Urinary bladder (tissue), 3 donors: ENCODE measurements at regions not wholly inside any gene's neighbourhood (a gene's known extent, or its start where the extent isn't known, plus 50 kb on each side); places are given as distances from the start of the nearest gene placed in this dataset.
"Not testable (repeated sequence)": the region's sequence is repeated elsewhere in the genome, so short reads cannot be mapped to it uniquely, and the experiment has no call there.

ENCODE experiments used
- DNase-seq: peaks from one replicate; pipeline ENCODE4 v3.0.0-alpha.2; 2015; ENCODE audit errors: extremely low spot score
- H3K27ac ChIP-seq: one replicate; pipeline ENCODE4 v1.5.1; 2013; ENCODE audit warnings: low read depth, mild to moderate bottlenecking, moderate library complexity
- H3K36me3 ChIP-seq: one replicate; pipeline ENCODE4 v1.6.1; 2013; ENCODE audit warnings: mild to moderate bottlenecking, moderate library complexity; ENCODE audit not compliant: insufficient read depth
- H3K4me1 ChIP-seq: one replicate; pipeline ENCODE4 v1.6.1; 2013; ENCODE audit warnings: mild to moderate bottlenecking, moderate library complexity; ENCODE audit not compliant: insufficient read depth
- H3K4me3 ChIP-seq: one replicate; pipeline ENCODE4 v1.5.1; 2013; ENCODE audit warnings: low read depth, low read length
- WGBS: extraction: QIAGEN DNeasy Blood & Tissue Kit; methylation state at CpG from one replicate; pipeline ENCODE4 v1.1.7; 2013; 5-methylcytosine and 5-hydroxymethylcytosine counted together
- donor health status: healthy with polysubstance abuse.
- donor health status: healthy.

DNA sequence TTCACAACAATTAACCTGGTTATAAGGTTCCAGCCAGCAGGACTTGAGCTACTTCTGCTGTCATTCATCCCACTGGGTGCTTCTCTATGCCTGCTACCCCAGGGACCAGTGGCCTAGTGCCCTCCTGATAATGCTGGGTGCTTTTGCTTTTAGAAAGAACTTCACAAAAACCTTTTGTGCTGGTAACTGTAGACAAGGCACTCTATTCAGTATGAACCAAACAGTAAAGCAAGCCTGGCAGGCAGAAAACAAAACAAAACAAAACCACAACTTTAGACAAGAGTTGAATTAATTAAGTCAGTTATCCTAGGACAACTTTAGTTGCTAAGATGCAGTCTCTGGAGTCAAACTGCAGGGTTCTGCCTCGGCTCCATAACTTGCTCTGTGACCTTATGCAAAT is 61.9 kb upstream of the ADGRL2 start:
- no peak overlapping the region for H3K27ac ChIP-seq
- 92% methylated on average over 1 of the region's 1 CpG for WGBS
- H3K36me3 ChIP-seq = no peaks in the 10 kb centered on the region
- no peak overlapping the region for H3K4me3 ChIP-seq
- no peak for DNase-seq
- no peaks in the 10 kb centered on the region for H3K4me1 ChIP-seq

- WGBS = 92% methylated on average over 2 of the region's 2 CpGs
- no peak overlapping the region for H3K4me3 ChIP-seq
- H3K27ac ChIP-seq = no peak overlapping the region
- H3K36me3 ChIP-seq = no peaks in the 10 kb centered on the region
- no peak for DNase-seq
- no peaks in the 10 kb centered on the region for H3K4me1 ChIP-seq
Measured at GRCh38 chr1:81733480-81733879, 67.3 kb upstream of the ADGRL2 start.

DNA sequence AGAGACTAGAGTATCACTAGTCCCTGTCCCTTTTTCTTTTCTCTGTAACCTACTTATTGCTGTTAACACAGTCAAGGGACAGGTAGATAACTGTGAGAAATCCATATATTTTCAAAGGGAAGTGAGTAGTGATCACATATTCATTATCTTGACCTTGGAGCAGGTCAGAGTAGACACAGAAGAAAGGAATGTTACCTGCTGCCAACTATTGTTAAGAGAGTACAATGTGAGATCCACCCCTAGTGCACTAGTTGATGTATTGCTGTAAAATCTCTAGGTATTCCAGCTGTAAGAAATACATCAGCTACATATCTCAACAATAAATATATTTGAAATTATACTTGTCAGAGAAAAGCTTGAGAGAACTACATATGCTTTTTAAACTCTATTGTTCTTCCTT is 68.7 kb upstream of the ADGRL2 start:
- DNase-seq = no peak
- no peak overlapping the region for H3K27ac ChIP-seq
- H3K4me1 ChIP-seq = no peaks in the 10 kb centered on the region
- no peaks in the 10 kb centered on the region for H3K36me3 ChIP-seq
- H3K4me3 ChIP-seq = no peak overlapping the region

DNA sequence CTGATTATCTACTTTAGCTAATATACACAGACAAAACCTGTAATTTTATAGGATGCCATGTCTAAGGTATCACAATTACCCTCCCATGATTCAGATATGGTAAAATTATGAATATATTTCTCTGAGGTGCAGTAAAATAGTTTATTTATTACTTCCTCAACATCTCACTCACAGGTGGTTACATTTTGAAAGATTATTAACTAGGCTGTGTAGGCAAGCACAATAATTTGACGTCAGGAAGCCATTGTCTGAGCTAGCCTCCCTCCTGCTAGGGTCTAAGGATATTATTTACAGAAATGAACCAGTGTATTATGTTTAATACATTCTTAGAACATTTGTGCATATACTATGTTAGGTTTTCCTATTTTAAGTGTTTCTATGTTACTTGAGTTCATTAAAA is 69.9 kb upstream of the ADGRL2 start:
- no peak overlapping the region for H3K27ac ChIP-seq
- H3K4me1 ChIP-seq = no peaks in the 10 kb centered on the region
- no peaks in the 10 kb centered on the region for H3K36me3 ChIP-seq
- no peak for DNase-seq
- WGBS = 87% methylated on average over 1 of the region's 1 CpG
- H3K4me3 ChIP-seq = no peak overlapping the region

- not testable (repeated sequence) for DNase-seq, H3K27ac ChIP-seq, H3K4me1 ChIP-seq, H3K36me3 ChIP-seq, H3K4me3 ChIP-seq
- 88% methylated on average over 7 of the region's 7 CpGs for WGBS
Measured at GRCh38 chr1:81730299-81730698, 70.4 kb upstream of the ADGRL2 start.

GRCh38 chr1:81729818-81730217 is 70.9 kb upstream of the ADGRL2 start:
- no peak for DNase-seq
- H3K4me1 ChIP-seq = no peaks in the 10 kb centered on the region
- H3K4me3 ChIP-seq = no peak overlapping the region
- H3K27ac ChIP-seq = no peak overlapping the region
- WGBS = 91% methylated on average over 2 of the region's 2 CpGs
- H3K36me3 ChIP-seq = no peaks in the 10 kb centered on the region

DNA sequence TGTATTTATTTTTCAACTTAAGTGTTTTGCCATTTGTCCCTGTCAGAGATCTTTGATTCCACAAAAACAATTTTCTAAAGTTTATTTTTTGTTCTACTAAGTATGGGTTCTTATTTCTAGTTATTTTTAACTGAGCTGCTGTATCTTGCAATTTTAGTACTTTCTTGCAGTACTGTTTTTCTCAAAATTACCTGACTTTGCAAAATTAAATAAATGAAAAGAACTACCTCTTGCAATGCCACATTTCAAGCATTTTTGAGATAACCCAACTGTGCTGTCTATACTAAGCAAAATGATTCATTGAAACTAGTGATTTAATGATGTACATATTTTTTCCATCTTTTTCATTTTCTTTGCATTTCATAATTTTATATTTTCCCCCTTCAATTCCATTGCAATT is 71.5 kb upstream of the ADGRL2 start:
- no peak for DNase-seq
- H3K4me3 ChIP-seq = no peak overlapping the region
- no peaks in the 10 kb centered on the region for H3K36me3 ChIP-seq
- H3K27ac ChIP-seq = no peak overlapping the region
- H3K4me1 ChIP-seq = no peaks in the 10 kb centered on the region

DNA sequence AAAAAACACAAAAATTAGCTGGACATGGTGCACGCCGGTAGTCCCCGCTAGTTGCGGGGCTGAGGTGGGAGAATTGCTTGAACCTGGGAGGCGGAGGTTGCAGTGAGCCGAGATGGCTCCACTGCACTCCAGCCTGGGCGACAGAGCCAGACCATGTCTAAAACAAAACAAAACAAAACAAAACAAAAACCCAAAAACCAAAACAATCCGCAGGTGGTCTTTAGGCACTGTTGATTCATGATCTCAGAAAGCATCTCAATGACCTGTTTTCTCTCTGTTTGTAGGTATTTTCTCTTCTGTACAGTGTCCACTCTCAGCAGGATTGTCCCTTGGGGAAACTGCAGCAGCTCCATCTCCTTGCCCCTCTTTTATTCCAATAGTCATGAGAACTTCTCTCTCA is 74.9 kb upstream of the ADGRL2 start:
- H3K4me1 ChIP-seq = no peaks in the 10 kb centered on the region
- WGBS = 95% methylated on average over 8 of the region's 8 CpGs
- no peak for DNase-seq
- H3K27ac ChIP-seq = no peak overlapping the region
- no peaks in the 10 kb centered on the region for H3K36me3 ChIP-seq
- H3K4me3 ChIP-seq = no peak overlapping the region

DNA sequence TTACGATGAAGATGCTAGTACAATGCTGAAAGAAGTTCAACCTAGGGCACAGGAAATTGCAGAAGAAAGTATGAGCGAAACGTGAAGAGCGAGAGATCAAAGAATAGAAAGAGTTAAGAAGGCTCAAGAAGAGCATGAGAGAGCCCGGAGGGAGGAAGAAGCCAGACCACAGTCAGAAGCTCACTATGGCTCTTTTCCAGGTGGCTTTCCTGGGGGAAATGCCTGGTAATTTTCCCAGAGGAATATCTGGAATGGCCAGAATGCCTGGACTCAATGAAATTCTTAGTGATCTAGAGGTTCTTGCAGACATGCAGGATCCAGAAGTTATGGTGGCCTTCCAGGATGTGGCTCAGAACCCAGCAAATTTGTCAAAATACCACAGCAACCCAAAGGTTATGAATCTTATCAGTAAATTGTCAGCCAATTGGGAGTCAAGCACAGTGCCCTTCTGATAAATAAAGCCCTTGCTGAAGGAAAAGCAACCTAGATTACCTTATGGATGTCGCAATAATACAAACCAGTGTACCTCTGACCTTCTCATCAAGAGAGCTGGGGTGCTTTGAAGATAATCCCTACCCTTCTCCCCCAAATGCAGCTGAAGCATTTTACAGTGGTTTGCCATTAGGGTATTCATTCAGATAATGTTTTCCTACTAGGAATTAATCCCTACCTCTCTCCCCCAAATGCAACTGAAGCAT is 78.0 kb upstream of the ADGRL2 start:
- not testable (repeated sequence) for H3K4me1 ChIP-seq, H3K4me3 ChIP-seq, DNase-seq, H3K36me3 ChIP-seq, H3K27ac ChIP-seq
- 91% methylated on average over 6 of the region's 6 CpGs for WGBS

DNA sequence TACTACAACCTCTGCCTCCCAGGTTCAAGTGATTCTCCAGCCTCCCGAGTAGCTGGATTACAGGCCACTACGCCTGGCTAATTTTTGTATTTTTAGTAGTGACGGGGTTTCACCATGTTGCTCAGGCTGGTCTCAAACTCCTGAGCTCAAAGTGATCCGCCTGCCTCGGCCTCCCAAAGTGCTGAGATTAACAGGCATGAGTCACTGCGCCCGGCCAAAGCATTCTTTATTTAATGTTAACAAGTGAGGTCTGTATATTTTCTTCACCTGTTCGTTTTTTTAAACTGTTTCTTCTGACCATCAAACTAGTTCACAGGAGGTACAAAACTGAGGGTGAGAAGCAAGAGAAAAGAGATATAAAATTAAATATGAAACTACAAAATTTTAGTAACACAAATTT is 80.5 kb upstream of the ADGRL2 start:
- not testable (repeated sequence) for DNase-seq, H3K36me3 ChIP-seq, H3K4me1 ChIP-seq, H3K27ac ChIP-seq, H3K4me3 ChIP-seq
- WGBS = 86% methylated on average over 8 of the region's 8 CpGs

- H3K27ac ChIP-seq = no peak overlapping the region
- no peak for DNase-seq
- WGBS = 97% methylated on average over 1 of the region's 1 CpG
- no peaks in the 10 kb centered on the region for H3K4me1 ChIP-seq
- H3K4me3 ChIP-seq = no peak overlapping the region
- no peaks in the 10 kb centered on the region for H3K36me3 ChIP-seq
Measured at GRCh38 chr1:81717230-81717629, 83.5 kb upstream of the ADGRL2 start.

GRCh38 chr1:81715391-81715790 is 85.3 kb upstream of the ADGRL2 start:
- no peaks in the 10 kb centered on the region for H3K36me3 ChIP-seq

GRCh38 chr1:81714636-81715035 is 86.1 kb upstream of the ADGRL2 start:
- H3K27ac ChIP-seq = no peak overlapping the region
- H3K4me3 ChIP-seq = no peak overlapping the region
- no peak for DNase-seq
- H3K36me3 ChIP-seq = no peaks in the 10 kb centered on the region
- H3K4me1 ChIP-seq = no peaks in the 10 kb centered on the region

More at GRCh38 chr1:81715391-81715790, 85.3 kb upstream of the ADGRL2 start:
- no peak for DNase-seq
- no peak overlapping the region for H3K27ac ChIP-seq
- no peak overlapping the region for H3K4me3 ChIP-seq
- no peaks in the 10 kb centered on the region for H3K4me1 ChIP-seq
- WGBS = 96% methylated on average over 3 of the region's 3 CpGs

DNA sequence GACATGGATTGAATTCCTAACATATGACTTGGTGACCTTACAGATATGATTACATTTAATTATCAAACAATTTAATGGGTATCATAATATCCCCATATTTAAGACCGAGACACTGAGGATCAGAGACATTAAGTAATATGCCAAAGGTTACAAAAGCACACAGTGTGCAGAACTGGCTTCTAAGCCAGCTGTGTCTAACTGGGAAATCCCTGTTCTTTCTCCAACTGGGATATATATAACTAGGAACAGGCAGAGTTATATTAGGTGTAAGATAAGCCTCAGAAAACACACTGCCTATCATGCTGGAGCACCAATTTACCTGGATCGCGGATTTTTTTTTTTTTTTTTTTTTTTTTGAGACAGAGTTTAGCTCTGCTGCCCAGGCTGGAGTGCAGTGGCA is 88.3 kb upstream of the ADGRL2 start:
- H3K4me1 ChIP-seq = no peaks in the 10 kb centered on the region
- no peak overlapping the region for H3K27ac ChIP-seq
- WGBS = 94% methylated on average over 3 of the region's 3 CpGs
- no peaks in the 10 kb centered on the region for H3K36me3 ChIP-seq
- no peak for DNase-seq
- H3K4me3 ChIP-seq = no peak overlapping the region

DNA sequence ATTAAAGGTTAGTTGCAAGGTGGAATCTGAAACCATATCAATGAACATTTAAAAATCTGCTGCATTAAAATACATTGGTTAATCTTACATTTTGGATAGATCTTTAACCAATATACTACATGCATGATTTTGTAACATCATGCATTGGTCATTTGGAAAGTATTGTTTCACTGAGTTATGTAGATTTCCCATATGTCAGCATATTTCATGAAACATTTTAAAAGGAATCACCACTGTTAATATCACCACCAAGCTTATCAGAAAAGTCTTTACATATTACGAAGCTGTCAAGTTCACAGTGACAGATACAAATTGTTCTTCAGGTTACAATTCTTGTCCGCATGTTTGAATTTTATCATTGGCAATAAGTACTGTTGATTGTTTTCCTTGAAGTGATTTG is 89.9 kb upstream of the ADGRL2 start:
- H3K4me3 ChIP-seq = no peak overlapping the region
- no peaks in the 10 kb centered on the region for H3K36me3 ChIP-seq
- no peaks in the 10 kb centered on the region for H3K4me1 ChIP-seq
- 90% methylated on average over 2 of the region's 2 CpGs for WGBS
- DNase-seq = no peak
- H3K27ac ChIP-seq = no peak overlapping the region
